Suprapubic skin (tissue), 3 donors: ENCODE measurements at regions not wholly inside any gene's neighbourhood (a gene's known extent, or its start where the extent isn't known, plus 50 kb on each side); places are given as distances from the start of the nearest gene placed in this dataset.
"Not testable (repeated sequence)": the region's sequence is repeated elsewhere in the genome, so short reads cannot be mapped to it uniquely, and the experiment has no call there.

ENCODE experiments used
- CTCF ChIP-seq, 2 donors: fragments of 200-600 bp in 1 of 2; fragments of 450-650 bp in 1 of 2; sonication (generic) in 1 of 2; IDR thresholded peaks; one replicate each; pipeline ENCODE4 v1.5.1; 2016 to 2019; ENCODE audit warnings: antibody characterized with exemption in 2 of 2, mild to moderate bottlenecking in 1 of 2, moderate library complexity in 1 of 2
- POLR2A ChIP-seq, 2 donors: fragments of 450-650 bp; IDR thresholded peaks; one replicate each; pipeline ENCODE4 v1.6.1; 2017; ENCODE audit warnings: antibody characterized with exemption in 2 of 2, mild to moderate bottlenecking in 2 of 2, moderate library complexity in 2 of 2

GRCh38 chr3:90086297-90086696 is 978.9 kb downstream of the EPHA3 start:
- TF ChIP-seq CTCF, POLR2A (IDR thresholded peaks at IDR 0.05): not testable (repeated sequence)
